ENCODE measurements at regions not wholly inside any gene's neighbourhood (a gene's known extent, or its start where the extent isn't known, plus 50 kb on each side); places are given as distances from the start of the nearest gene placed in this dataset.

GRCh38 chr9:20200581-20200980, 411.7 kb upstream of the SLC24A2 start:
- no peak overlapping the region for H2AFZ ChIP-seq (ENCODE audit: low read length)
- H3K27ac ChIP-seq (replicated peaks; ENCODE audit: low read length), result no peak overlapping the region
- H2BK12ac ChIP-seq (ENCODE audit: low read length), result no peak overlapping the region
- H4K8ac ChIP-seq (ENCODE audit: low read depth, low read length), result no peak overlapping the region
- no peak overlapping the region for H3K14ac ChIP-seq (ENCODE audit: low read length)
- no peak overlapping the region for H3K23ac ChIP-seq (ENCODE audit: low read depth, low read length, poor library complexity)
- H3K9ac ChIP-seq (ENCODE audit: low read depth, low read length, poor library complexity), result no peak overlapping the region
- H3K4me2 ChIP-seq (ENCODE audit: insufficient read depth, low read length, poor library complexity, severe bottlenecking), result no peak overlapping the region
- H3K36me3 ChIP-seq (replicated peaks in 1 of 2; ENCODE audit: control insufficient read depth in 2 of 2, insufficient read depth in 2 of 2, low read length in 2 of 2), result no peaks in the 10 kb centered on the region
- H3K4me3 ChIP-seq (ENCODE audit: low read length in 2 of 2), result no peak overlapping the region
- no peaks in the 10 kb centered on the region for H3K9me3 ChIP-seq (replicated peaks in 1 of 2; ENCODE audit: control insufficient read depth in 2 of 2, insufficient read depth in 1 of 2, low read depth in 1 of 2, low read length in 2 of 2)
- peaks cover 9 to 17% of the 10 kb centered on the region in 2 donors for H3K4me1 ChIP-seq (ENCODE audit: control insufficient read depth in 2 of 2, insufficient read depth in 1 of 2, low read depth in 1 of 2, low read length in 2 of 2)
- H2BK5ac ChIP-seq (ENCODE audit: low read length), result no peak overlapping the region
- no peak overlapping the region for H2BK120ac ChIP-seq (ENCODE audit: low read depth, low read length)
- H3K18ac ChIP-seq (ENCODE audit: low read length), result no peak overlapping the region
- WGBS, 2 donors (ENCODE audit: extremely low coverage in 2 of 2, insufficient read length in 2 of 2, insufficient replicate concordance in 1 of 2), result no CpG with 5 or more reads among the region's 2 CpGs
- DNase-seq (ENCODE audit: low spot score), result no peak
- no peaks in the 10 kb centered on the region for H3K79me1 ChIP-seq (ENCODE audit: low read depth, low read length)
- no peak overlapping the region for H3K4ac ChIP-seq (ENCODE audit: low read length)
- H2BK15ac ChIP-seq (ENCODE audit: low read length), result no peak overlapping the region
- no peak overlapping the region for H4K91ac ChIP-seq (ENCODE audit: low read depth, low read length, poor library complexity)
- H2AK5ac ChIP-seq (ENCODE audit: low read depth, low read length), result no peak overlapping the region
- no peaks in the 10 kb centered on the region for H3K27me3 ChIP-seq (ENCODE audit: control insufficient read depth in 3 of 3, insufficient read depth in 3 of 3, low read depth in 1 of 3, low read length in 3 of 3)

- DNase-seq (ENCODE audit: low spot score), result no peak
- no peak overlapping the region for H4K8ac ChIP-seq (ENCODE audit: low read depth, low read length)
- no peak overlapping the region for H3K14ac ChIP-seq (ENCODE audit: low read length)
- H2BK15ac ChIP-seq (ENCODE audit: low read length), result no peak overlapping the region
- H3K36me3 ChIP-seq (replicated peaks in 1 of 2; ENCODE audit: control insufficient read depth in 2 of 2, insufficient read depth in 2 of 2, low read length in 2 of 2), result no peaks in the 10 kb centered on the region
- H2AFZ ChIP-seq (ENCODE audit: low read length), result no peak overlapping the region
- no peaks in the 10 kb centered on the region for H3K27me3 ChIP-seq (ENCODE audit: control insufficient read depth in 3 of 3, insufficient read depth in 3 of 3, low read depth in 1 of 3, low read length in 3 of 3)
- H3K18ac ChIP-seq (ENCODE audit: low read length), result no peak overlapping the region
- no peak overlapping the region for H3K27ac ChIP-seq (replicated peaks; ENCODE audit: low read length)
- H2BK120ac ChIP-seq (ENCODE audit: low read depth, low read length), result no peak overlapping the region
- H2BK5ac ChIP-seq (ENCODE audit: low read length), result no peak overlapping the region
- no peak overlapping the region for H3K4me2 ChIP-seq (ENCODE audit: insufficient read depth, low read length, poor library complexity, severe bottlenecking)
- H3K4me1 ChIP-seq (ENCODE audit: control insufficient read depth in 2 of 2, insufficient read depth in 1 of 2, low read depth in 1 of 2, low read length in 2 of 2), result peaks cover 9 to 17% of the 10 kb centered on the region in 2 donors
- H3K9ac ChIP-seq (ENCODE audit: low read depth, low read length, poor library complexity), result no peak overlapping the region
- no peaks in the 10 kb centered on the region for H3K9me3 ChIP-seq (replicated peaks in 1 of 2; ENCODE audit: control insufficient read depth in 2 of 2, insufficient read depth in 1 of 2, low read depth in 1 of 2, low read length in 2 of 2)
- no peak overlapping the region for H4K91ac ChIP-seq (ENCODE audit: low read depth, low read length, poor library complexity)
- H2BK12ac ChIP-seq (ENCODE audit: low read length), result no peak overlapping the region
- H2AK5ac ChIP-seq (ENCODE audit: low read depth, low read length), result no peak overlapping the region
- H3K4ac ChIP-seq (ENCODE audit: low read length), result no peak overlapping the region
- H3K4me3 ChIP-seq (ENCODE audit: low read length in 2 of 2), result no peak overlapping the region
- H3K23ac ChIP-seq (ENCODE audit: low read depth, low read length, poor library complexity), result no peak overlapping the region
- WGBS, 2 donors (ENCODE audit: extremely low coverage in 2 of 2, insufficient read length in 2 of 2, insufficient replicate concordance in 1 of 2), result no CpG with 5 or more reads among the region's 2 CpGs
- no peaks in the 10 kb centered on the region for H3K79me1 ChIP-seq (ENCODE audit: low read depth, low read length)
Measured at GRCh38 chr9:20199111-20199510, 410.3 kb upstream of the SLC24A2 start.

GRCh38 chr9:20197976-20198685, 409.3 kb upstream of the SLC24A2 start:
- Histone ChIP-seq H3K9me3 (replicated peaks in 1 of 2; ENCODE audit: control insufficient read depth in 2 of 2, insufficient read depth in 1 of 2, low read depth in 1 of 2, low read length in 2 of 2) (no peaks in the 10 kb centered on the region), H3K4me3 (ENCODE audit: low read length in 2 of 2) (no peak overlapping the region), H3K36me3 (replicated peaks in 1 of 2; ENCODE audit: control insufficient read depth in 2 of 2, insufficient read depth in 2 of 2, low read length in 2 of 2) (no peaks in the 10 kb centered on the region), H3K27me3 (ENCODE audit: control insufficient read depth in 3 of 3, insufficient read depth in 3 of 3, low read depth in 1 of 3, low read length in 3 of 3) (no peaks in the 10 kb centered on the region), H2BK120ac (ENCODE audit: low read depth, low read length) (no peak overlapping the region), H2BK12ac (ENCODE audit: low read length) (no peak overlapping the region), H2BK15ac (ENCODE audit: low read length) (no peak overlapping the region), H2AFZ (ENCODE audit: low read length) (peak overlapping the region; percentile 36), H3K14ac (ENCODE audit: low read length) (no peak overlapping the region), H3K4me1 (ENCODE audit: control insufficient read depth in 2 of 2, insufficient read depth in 1 of 2, low read depth in 1 of 2, low read length in 2 of 2) (peaks cover 9 to 17% of the 10 kb centered on the region in 2 donors), H3K4me2 (ENCODE audit: insufficient read depth, low read length, poor library complexity, severe bottlenecking) (no peak overlapping the region), H4K8ac (ENCODE audit: low read depth, low read length) (no peak overlapping the region), H4K91ac (ENCODE audit: low read depth, low read length, poor library complexity) (no peak overlapping the region), H2AK5ac (ENCODE audit: low read depth, low read length) (no peak overlapping the region), H3K4ac (ENCODE audit: low read length) (no peak overlapping the region), H3K79me1 (ENCODE audit: low read depth, low read length) (no peaks in the 10 kb centered on the region), H2BK5ac (ENCODE audit: low read length) (no peak overlapping the region), H3K18ac (ENCODE audit: low read length) (no peak overlapping the region), H3K9ac (ENCODE audit: low read depth, low read length, poor library complexity) (no peak overlapping the region), H3K27ac (replicated peaks; ENCODE audit: low read length) (no peak overlapping the region), H3K23ac (ENCODE audit: low read depth, low read length, poor library complexity) (no peak overlapping the region)
- DNase-seq (ENCODE audit: low spot score), result no peak
- no CpG with 5 or more reads among the region's 7 CpGs for WGBS, 2 donors (ENCODE audit: extremely low coverage in 2 of 2, insufficient read length in 2 of 2, insufficient replicate concordance in 1 of 2)

GRCh38 chr9:20191228-20191840, 402.5 kb upstream of the SLC24A2 start:
- Histone ChIP-seq H3K4ac (ENCODE audit: low read length) (no peak overlapping the region), H3K9ac (ENCODE audit: low read depth, low read length, poor library complexity) (no peak overlapping the region), H4K8ac (ENCODE audit: low read depth, low read length) (no peak overlapping the region), H3K23ac (ENCODE audit: low read depth, low read length, poor library complexity) (no peak overlapping the region), H3K36me3 (replicated peaks in 1 of 2; ENCODE audit: control insufficient read depth in 2 of 2, insufficient read depth in 2 of 2, low read length in 2 of 2) (no peaks in the 10 kb centered on the region), H3K27ac (replicated peaks; ENCODE audit: low read length) (no peak overlapping the region), H4K91ac (ENCODE audit: low read depth, low read length, poor library complexity) (no peak overlapping the region), H2BK120ac (ENCODE audit: low read depth, low read length) (no peak overlapping the region), H3K4me2 (ENCODE audit: insufficient read depth, low read length, poor library complexity, severe bottlenecking) (no peak overlapping the region), H3K4me1 (ENCODE audit: control insufficient read depth in 2 of 2, insufficient read depth in 1 of 2, low read depth in 1 of 2, low read length in 2 of 2) (peaks cover 0 to 6% of the 10 kb centered on the region in 2 donors), H2AK5ac (ENCODE audit: low read depth, low read length) (no peak overlapping the region), H3K27me3 (ENCODE audit: control insufficient read depth in 3 of 3, insufficient read depth in 3 of 3, low read depth in 1 of 3, low read length in 3 of 3) (no peaks in the 10 kb centered on the region), H2BK12ac (ENCODE audit: low read length) (no peak overlapping the region), H3K14ac (ENCODE audit: low read length) (no peak overlapping the region), H3K4me3 (ENCODE audit: low read length in 2 of 2) (no peak overlapping the region), H2AFZ (ENCODE audit: low read length) (no peak overlapping the region), H3K79me1 (ENCODE audit: low read depth, low read length) (no peaks in the 10 kb centered on the region), H3K18ac (ENCODE audit: low read length) (no peak overlapping the region), H2BK15ac (ENCODE audit: low read length) (no peak overlapping the region), H3K9me3 (replicated peaks in 1 of 2; ENCODE audit: control insufficient read depth in 2 of 2, insufficient read depth in 1 of 2, low read depth in 1 of 2, low read length in 2 of 2) (no peaks in the 10 kb centered on the region), H2BK5ac (ENCODE audit: low read length) (no peak overlapping the region)
- no peak for DNase-seq (ENCODE audit: low spot score)
- no CpG with 5 or more reads among the region's 4 CpGs for WGBS, 2 donors (ENCODE audit: extremely low coverage in 2 of 2, insufficient read length in 2 of 2, insufficient replicate concordance in 1 of 2)

Measured in neuronal stem cell (in vitro differentiated cells).